ENCODE measurements at regions not wholly inside any gene's neighbourhood (a gene's known extent, or its start where the extent isn't known, plus 50 kb on each side); places are given as distances from the start of the nearest gene placed in this dataset.

DNA sequence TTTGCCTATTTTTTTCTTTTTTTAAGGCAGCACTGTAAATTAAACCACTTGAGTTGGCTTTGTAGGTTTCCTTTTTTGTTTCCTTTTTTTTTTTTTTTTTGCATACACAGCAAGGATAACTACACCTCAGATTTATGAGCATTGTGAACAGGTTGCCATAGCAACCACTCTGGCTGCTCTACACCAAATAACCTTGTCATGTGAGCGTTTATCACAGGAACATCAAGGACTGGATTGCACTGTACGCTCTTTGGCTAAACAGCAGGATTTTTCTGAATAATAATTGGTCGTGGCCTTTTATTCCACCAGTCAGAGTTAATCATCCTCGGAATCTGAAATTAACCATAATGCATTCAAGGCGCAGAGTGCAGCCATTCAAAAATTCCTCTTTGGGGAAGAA is 199.1 kb upstream of the SLC14A2 start:
- no peak overlapping the region for H3K4me3 Mint-ChIP-seq
- TF ChIP-seq, protein P1, sequence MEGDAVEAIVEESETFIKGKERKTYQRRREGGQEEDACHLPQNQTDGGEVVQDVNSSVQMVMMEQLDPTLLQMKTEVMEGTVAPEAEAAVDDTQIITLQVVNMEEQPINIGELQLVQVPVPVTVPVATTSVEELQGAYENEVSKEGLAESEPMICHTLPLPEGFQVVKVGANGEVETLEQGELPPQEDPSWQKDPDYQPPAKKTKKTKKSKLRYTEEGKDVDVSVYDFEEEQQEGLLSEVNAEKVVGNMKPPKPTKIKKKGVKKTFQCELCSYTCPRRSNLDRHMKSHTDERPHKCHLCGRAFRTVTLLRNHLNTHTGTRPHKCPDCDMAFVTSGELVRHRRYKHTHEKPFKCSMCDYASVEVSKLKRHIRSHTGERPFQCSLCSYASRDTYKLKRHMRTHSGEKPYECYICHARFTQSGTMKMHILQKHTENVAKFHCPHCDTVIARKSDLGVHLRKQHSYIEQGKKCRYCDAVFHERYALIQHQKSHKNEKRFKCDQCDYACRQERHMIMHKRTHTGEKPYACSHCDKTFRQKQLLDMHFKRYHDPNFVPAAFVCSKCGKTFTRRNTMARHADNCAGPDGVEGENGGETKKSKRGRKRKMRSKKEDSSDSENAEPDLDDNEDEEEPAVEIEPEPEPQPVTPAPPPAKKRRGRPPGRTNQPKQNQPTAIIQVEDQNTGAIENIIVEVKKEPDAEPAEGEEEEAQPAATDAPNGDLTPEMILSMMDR (IDR thresholded peaks at IDR 0.05; ENCODE audit: unreplicated experiment in 3 of 3): no peak
- H3K27ac Mint-ChIP-seq: peak overlapping the region; percentile 47 to 65 (median 59)
- no peaks in the 10 kb centered on the region for H3K9me3 Mint-ChIP-seq
- no peaks in the 10 kb centered on the region for H3K27me3 Mint-ChIP-seq (ENCODE audit: low read depth)
- peaks cover 23% of the 10 kb centered on the region for H3K4me1 Mint-ChIP-seq
- no peaks in the 10 kb centered on the region for H3K36me3 Mint-ChIP-seq (ENCODE audit: low read depth)

DNA sequence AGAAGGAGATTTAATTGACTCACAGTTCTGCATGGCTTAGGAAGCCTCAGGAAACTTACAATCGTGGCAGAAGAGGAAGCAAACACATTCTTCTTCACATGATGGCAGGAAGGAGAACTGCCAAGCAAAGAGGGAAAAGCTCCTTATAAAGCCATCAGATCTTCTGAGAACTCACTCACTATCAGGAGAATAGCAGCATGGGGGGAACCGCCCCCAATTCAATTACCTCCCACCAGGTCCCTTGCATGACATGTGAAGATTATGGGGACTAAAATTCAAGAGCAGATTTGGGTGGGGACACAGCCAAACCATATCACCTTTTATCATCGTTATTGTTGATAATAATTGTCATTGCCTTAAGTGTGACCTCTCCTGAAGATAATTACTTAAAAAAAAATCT is 197.9 kb upstream of the SLC14A2 start:
- H3K27me3 Mint-ChIP-seq (ENCODE audit: low read depth): no peaks in the 10 kb centered on the region
- peak overlapping the region in 2 of 3 experiments; percentile 12 to 47 for H3K27ac Mint-ChIP-seq
- peaks cover 23% of the 10 kb centered on the region for H3K4me1 Mint-ChIP-seq
- no peaks in the 10 kb centered on the region for H3K9me3 Mint-ChIP-seq
- TF ChIP-seq, protein P1 (IDR thresholded peaks at IDR 0.05; ENCODE audit: unreplicated experiment in 3 of 3): no peak
- H3K36me3 Mint-ChIP-seq (ENCODE audit: low read depth): no peaks in the 10 kb centered on the region
- no peak overlapping the region for H3K4me3 Mint-ChIP-seq

DNA sequence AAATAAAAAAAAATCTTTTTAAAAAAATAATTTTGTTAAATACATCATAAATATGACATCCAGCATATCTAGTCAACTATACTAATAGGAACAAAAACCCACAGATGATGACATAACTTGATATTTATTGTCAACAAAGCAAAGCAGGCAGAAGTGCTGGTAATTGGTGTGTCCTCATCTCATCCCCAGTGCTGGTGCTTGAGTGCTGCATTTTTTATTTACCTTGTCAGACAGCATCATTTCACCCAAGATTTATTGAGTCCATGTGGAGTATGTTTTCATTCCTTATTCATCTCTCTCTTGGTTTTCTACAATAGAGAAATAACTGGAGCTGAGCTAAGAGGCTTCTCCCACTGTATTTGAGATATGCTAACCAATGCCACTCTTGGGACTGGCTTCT is 191.6 kb upstream of the SLC14A2 start:
- Mint-ChIP-seq H3K27ac (no peak overlapping the region), H3K9me3 (no peaks in the 10 kb centered on the region), H3K27me3 (ENCODE audit: low read depth) (no peaks in the 10 kb centered on the region), H3K4me3 (no peak overlapping the region), H3K36me3 (ENCODE audit: low read depth) (no peaks in the 10 kb centered on the region), H3K4me1 (no peaks in the 10 kb centered on the region)
- TF ChIP-seq, protein P1 (IDR thresholded peaks at IDR 0.05; ENCODE audit: unreplicated experiment in 3 of 3): no peak

DNA sequence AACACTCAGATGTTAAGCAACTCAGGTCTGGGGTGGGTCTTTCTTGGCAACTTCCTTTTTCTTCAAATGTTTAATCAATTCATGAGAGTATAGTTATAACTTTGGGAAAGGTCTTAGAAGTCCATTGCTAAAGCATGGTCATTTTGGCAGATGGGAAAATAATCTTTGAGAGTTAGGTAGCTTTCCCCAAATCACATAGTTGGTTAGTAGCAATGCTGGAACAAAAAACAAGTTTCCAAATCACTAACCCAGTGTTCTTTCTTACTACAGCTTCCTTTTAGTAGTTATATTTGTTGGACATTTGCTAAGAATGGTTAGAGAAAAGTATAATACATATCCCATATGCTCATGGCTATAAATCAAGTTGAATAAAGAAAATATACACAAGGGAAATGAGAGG is 185.2 kb upstream of the SLC14A2 start:
- Mint-ChIP-seq H3K27me3 (ENCODE audit: low read depth) (no peaks in the 10 kb centered on the region), H3K4me1 (peaks cover 14% of the 10 kb centered on the region), H3K4me3 (no peak overlapping the region), H3K36me3 (ENCODE audit: low read depth) (no peaks in the 10 kb centered on the region), H3K9me3 (no peaks in the 10 kb centered on the region), H3K27ac (peak overlapping the region; percentile 72 to 89 (median 83))
- TF ChIP-seq, protein P1 (IDR thresholded peaks at IDR 0.05; ENCODE audit: unreplicated experiment in 3 of 3): no peak

DNA sequence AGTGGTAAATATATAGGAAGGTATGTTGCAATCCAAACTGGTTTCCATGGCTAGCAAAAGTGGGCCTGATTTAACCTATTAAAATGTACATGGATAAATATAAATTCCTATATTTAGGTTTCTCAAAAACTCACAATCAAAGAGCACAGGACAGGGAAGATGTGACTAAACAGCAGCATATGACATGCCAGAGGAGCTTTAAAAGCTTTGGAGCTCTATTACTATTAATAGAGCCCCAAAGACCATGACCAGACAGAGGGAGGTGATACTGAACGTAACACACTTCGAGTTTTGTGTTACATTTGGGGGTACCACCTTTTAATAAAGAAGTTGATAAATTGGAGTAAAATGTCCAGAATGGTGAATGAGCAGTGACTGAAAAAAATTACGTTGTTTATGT is 179.5 kb upstream of the SLC14A2 start:
- Mint-ChIP-seq H3K4me1 (peaks cover 37% of the 10 kb centered on the region), H3K27me3 (ENCODE audit: low read depth) (no peaks in the 10 kb centered on the region), H3K27ac (peak overlapping the region in 2 of 3 experiments; percentile 25 to 77), H3K9me3 (no peaks in the 10 kb centered on the region), H3K4me3 (no peak overlapping the region), H3K36me3 (ENCODE audit: low read depth) (no peaks in the 10 kb centered on the region)
- TF ChIP-seq, protein P1 (IDR thresholded peaks at IDR 0.05; ENCODE audit: unreplicated experiment in 3 of 3): no peak

DNA sequence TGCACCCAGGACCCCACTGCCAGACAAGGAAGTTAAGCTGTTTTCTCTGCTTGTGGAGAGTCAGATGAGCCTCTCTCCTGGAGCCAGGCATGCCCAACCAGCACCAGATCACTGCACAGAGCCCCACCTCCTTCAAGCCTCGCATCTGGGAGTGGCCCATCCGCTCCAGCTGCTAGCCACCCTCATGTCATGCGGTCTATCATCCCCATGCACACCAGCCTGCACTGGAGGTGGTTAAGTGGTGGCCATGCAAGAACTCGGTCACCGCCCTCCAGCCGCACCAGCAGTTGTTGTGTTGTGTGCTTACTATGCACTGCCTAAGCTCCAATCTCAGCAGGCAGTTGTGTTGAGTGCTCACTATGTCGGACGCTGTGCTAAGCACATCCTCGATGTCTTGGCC is 177.9 kb upstream of the SLC14A2 start:
- H3K27ac Mint-ChIP-seq: peak overlapping the region in 1 of 3 experiments; percentile 14
- TF ChIP-seq, protein P1 (IDR thresholded peaks at IDR 0.05; ENCODE audit: unreplicated experiment in 3 of 3): no peak

More for the DNA sequence above, 177.9 kb upstream of the SLC14A2 start:
- Mint-ChIP-seq H3K27me3 (ENCODE audit: low read depth) (no peaks in the 10 kb centered on the region), H3K36me3 (ENCODE audit: low read depth) (no peaks in the 10 kb centered on the region), H3K9me3 (no peaks in the 10 kb centered on the region), H3K4me3 (no peak overlapping the region), H3K4me1 (peaks cover 46% of the 10 kb centered on the region)

Measured in nephron (organoid).